Activated CD8-positive, alpha-beta memory T cell treated with anti-CD3 and anti-CD28 coated beads for 24 hours (primary cell): ENCODE measurements at regions not wholly inside any gene's neighbourhood (a gene's known extent, or its start where the extent isn't known, plus 50 kb on each side); places are given as distances from the start of the nearest gene placed in this dataset.
"Not testable (repeated sequence)": the region's sequence is repeated elsewhere in the genome, so short reads cannot be mapped to it uniquely, and the experiment has no call there.

Source experiments
- DNase-seq: peaks from one replicate; pipeline ENCODE4 v3.0.0-alpha.2; 2020

DNA sequence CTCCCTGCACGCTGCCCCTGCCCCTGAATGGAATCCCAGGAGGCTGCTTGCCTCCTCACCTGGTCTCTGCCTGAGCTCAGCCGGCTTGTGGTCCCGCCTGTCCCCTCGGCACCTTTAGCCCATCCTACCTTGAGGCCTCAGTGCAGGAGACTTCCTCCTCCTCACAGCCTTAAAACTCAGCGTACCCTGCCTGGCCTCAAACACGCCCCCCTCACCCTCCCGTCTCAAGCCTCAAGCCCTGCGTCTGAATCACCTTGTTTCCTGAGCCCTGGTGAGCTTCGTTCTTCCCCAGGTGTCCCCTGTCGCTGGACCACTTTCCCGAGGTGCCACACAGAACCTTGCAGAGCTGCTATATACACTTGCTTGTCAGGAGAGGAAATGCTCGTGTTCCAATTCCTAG, 110.2 kb upstream of the SPIN1 start:
- DNase-seq: no peak

GRCh38 chr9:88274078-88274477, 114.2 kb upstream of the SPIN1 start:
- no peak for DNase-seq

- no peak for DNase-seq
Observed at GRCh38 chr9:88272986-88273385, 115.3 kb upstream of the SPIN1 start.

GRCh38 chr9:88270413-88270812, 117.8 kb upstream of the SPIN1 start:
- no peak for DNase-seq

DNA sequence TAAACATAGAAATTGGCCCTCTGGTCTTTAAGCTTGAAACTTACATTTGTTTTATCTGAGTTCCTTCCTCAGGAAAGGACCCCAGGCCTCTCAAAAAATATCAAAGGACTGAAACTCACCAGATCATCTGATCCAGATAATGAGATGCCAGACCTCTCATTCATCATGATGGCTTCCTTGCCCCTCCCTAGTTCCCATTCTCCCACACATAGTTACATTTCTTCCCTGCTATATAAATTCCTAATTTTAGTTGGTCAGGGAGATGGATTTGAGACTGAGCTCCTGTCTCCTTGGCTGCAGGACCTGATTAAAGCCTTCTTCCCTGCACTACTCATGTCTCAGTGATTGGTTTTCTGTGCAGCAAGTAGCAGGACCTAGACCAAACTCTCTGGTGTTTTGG, 119.4 kb upstream of the SPIN1 start:
- no peak for DNase-seq

DNA sequence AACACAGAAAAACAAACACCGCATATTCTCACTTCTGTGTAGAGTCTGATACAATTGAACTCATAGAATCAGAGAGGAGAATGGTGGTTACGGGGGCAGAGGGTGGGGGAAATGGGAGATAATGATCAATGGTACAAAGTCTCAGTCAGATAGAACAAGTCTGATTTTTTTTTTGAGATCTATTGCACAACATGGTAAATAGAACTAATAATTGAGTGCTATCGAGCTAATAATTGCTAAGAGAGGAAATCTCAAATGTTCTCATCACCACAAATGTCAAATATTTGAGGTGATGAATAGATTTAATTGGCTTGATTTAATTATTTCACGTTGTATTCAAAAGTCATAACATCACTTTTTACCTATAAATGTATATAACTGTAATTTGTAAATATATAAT, 121.0 kb upstream of the SPIN1 start:
- no peak for DNase-seq

- DNase-seq: no peak
Observed at GRCh38 chr9:88266416-88266815, 121.8 kb upstream of the SPIN1 start.

GRCh38 chr9:88259001-88259400, 120.7 kb upstream of the SPATA31C2 start:
- DNase-seq: no peak

DNA sequence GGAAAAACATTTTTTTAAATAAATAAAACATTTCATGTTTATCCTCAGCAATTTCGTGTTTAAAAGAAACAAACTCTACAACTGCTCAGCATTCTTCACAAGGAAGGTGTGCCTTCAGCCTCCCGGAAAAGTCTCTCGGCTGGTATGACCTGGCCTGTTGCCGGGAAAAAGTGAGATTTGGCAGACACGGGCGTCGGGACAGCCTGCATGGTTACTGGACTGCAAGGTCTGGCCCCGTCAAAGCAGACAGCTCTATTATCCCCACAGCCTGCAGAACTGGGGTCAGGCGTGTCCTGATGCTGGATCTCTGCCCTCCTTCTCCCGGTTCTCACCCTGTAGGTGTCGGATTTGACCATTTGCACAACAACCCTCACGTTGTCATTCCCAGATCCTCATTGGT, 120.3 kb upstream of the SPATA31C2 start:
- no peak for DNase-seq

- DNase-seq: no peak
Observed at GRCh38 chr9:88258024-88258423, 119.7 kb upstream of the SPATA31C2 start.

DNA sequence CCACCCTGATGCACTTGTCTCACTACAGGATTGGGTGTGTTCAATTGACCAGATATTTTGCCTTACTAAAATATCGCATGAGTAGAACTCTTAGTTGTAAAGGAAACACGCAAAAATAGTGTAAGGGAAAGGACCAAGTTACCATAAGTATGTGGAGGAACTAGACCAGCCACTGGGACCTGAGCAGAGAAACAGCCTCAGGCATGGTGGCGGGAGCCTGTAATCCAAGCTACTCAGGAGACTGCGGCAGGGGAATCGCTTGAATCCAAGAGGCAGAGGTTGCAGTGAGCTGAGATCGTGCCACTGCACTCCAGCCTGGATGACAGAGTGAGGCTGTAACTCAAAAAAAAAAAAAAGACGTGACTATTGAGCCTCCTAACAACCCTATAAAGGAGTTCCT, 117.9 kb upstream of the SPATA31C2 start:
- DNase-seq: no peak

- not testable (repeated sequence) for DNase-seq
Observed at GRCh38 chr9:88255806-88256205, 117.5 kb upstream of the SPATA31C2 start.

DNA sequence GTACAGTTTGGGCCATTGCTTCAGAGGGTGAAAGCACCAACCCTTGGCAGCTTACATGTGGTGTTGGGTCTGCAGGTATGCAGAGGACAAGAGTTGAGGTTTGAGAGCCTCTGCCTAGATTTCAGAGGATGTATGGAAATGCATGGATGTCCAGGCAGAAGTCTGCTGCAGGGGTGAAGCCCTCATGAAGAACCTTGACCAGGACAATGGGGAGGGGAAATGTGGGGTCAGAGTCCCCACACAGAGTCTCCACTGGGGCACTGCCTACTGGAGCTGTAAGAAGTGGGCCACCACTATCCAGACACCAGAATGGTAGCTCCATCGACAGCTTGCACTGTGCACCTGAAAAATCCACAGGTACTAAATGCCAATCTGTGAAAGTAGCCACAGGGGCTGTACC, 113.6 kb upstream of the SPATA31C2 start:
- DNase-seq: no peak

GRCh38 chr9:88243736-88244135, 105.5 kb upstream of the SPATA31C2 start:
- DNase-seq: no peak

DNA sequence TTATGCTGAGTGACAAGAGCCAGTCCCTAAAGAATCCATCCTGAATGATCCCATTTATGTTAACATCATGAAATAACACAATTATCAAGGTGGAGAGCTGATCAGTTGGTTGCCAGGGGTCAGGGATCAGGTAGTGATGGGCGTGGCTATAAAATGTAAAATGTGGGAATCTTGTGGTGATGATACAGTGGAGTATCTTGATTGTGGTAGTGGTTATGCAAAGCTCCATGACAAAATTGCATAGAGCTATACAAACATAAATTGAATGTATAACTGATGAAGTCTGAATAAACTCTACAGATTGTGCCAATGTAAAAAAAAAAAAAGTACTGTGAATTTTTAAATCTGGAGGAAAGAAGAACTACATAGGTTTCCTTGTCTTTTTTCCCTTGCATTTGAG, 104.6 kb upstream of the SPATA31C2 start:
- DNase-seq: no peak

DNA sequence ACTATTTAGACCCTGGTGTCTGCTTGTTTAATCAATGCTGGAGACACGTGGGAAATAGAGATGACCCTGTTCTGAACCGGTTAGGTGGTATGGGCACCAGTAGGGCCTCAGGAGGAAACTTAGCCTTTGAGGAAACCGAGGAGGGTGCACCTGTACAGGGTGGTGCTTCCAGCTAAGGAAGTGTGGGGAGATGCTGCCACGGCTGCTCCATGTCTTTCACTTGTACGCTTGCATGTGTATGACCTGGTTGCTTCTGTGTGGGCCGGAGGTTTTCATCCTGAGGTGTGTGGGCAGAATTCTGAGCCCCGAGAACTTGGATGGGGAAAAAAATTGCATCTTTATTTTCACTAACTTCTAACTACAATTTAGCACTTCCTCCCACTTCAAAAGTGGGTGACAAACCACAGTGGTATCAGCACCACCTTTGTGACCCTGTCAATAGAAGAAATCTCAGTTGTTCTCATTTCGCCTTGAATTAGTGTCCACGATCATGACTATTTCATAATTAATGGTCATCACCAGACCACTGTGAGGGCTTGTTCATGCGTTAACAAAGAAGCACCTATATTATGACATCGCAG, 99.8 kb upstream of the SPATA31C2 start:
- peak; percentile 60 for DNase-seq

- DNase-seq: peak; percentile 56
Observed at GRCh38 chr9:88237479-88237961, 99.2 kb upstream of the SPATA31C2 start.

DNA sequence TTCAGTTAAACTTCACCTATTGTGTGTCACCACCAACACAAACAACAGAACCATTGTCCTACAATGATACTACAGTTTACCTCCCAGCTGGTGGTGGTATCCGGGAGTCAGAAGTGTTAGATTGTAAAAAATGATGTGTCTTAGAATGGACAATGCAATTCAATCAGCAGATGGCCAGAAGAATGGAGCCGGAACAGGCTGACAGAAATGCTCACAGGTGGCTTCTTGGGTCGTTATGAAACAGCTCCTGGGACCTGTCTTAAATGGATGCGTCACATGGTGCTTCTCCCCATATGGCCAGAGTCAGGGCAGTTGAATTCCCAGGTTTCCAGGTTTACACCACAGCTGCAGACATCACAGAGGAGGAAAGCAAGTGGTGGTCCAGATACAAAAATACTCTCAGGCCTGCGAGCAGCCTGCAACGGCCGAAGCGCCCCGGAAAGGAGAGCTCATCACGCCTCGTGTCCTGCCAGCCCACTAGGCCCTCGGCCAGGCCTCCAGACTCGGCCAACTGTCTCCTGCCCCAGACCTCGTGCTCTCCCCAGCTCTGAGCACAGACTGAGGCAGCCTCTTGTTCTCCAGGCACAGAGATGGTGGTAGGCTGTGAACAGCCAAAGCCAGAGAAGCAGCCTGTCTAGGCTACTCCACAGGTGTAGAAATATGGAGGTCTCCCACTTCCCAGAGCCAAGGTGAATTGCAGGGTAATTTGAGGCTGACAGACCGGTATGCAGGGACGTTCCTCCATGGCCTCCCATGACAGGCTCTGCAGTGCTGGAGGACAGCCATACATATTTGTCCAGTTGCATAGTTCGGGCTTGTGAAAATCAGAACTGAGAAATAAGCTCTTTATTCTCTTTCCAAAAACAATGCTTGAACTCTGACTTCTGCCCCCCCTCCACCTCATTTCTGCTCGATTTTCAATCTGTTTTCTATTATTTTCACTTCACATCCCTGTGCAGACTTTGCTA, 98.5 kb upstream of the SPATA31C2 start:
- DNase-seq: no peak

DNA sequence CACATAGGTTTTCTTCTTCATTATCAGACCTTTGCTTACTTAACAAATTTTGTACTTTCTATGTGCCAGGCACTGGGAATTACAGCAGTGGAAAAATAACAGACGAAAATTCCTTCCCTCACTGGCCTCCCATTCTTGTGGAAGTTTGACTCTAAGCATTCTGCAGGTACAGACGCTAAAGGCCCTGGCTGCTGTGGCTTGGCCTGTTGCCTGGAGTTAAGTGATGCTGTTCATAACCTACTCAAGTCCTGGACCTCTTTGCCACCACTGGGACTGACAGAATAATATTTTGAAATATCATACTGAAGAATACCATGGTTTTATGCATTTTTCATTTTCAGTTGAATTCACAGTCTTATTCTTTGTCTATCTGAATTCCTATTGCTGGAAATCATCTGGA, 97.3 kb upstream of the SPATA31C2 start:
- no peak for DNase-seq

DNA sequence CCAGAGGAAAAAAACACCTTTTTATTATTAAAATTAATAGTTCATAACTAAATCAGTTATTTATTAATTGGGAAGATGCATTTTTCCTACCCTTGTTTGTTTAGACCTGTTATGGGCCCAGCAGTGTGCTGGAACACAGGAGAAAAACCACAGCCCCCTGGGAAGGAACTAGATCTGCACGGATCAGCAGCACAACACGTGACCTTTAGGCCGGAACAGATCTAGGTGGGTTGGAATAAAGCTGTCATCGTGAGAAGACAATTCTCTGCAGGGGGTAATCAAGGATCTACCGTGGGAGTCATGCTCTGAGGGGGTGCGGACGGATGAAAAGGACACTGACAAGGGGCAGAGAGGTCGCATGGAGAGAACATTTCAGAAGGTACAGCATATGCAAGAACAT, 95.8 kb upstream of the SPATA31C2 start:
- DNase-seq: no peak

DNA sequence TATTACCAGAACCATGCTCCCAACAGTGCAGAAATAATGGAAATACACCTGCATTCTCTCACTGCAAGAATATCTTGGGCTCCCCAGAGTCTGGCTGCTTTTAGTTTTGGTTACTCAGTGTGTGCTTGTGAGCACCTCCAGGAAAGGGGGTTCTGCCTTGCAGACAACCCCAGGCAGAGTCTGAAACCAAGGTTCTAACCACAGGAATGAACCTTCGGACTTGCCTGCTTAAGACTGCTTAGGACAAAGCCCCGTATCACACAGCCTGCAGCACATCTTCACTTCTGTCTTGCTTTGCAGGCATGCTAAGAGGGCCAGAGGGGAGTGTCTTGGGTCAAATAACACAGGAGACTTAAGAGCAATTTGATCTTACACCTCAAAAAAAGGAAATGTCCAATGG, 94.8 kb upstream of the SPATA31C2 start:
- DNase-seq: no peak

- no peak for DNase-seq
Observed at GRCh38 chr9:88230612-88231011, 92.3 kb upstream of the SPATA31C2 start.

- no peak for DNase-seq
Observed at GRCh38 chr9:88229434-88229833, 91.2 kb upstream of the SPATA31C2 start.

GRCh38 chr9:88224938-88225337, 86.7 kb upstream of the SPATA31C2 start:
- DNase-seq: no peak
